ENCODE measurements at regions not wholly inside any gene's neighbourhood (a gene's known extent, or its start where the extent isn't known, plus 50 kb on each side); places are given as distances from the start of the nearest gene placed in this dataset.

DNA sequence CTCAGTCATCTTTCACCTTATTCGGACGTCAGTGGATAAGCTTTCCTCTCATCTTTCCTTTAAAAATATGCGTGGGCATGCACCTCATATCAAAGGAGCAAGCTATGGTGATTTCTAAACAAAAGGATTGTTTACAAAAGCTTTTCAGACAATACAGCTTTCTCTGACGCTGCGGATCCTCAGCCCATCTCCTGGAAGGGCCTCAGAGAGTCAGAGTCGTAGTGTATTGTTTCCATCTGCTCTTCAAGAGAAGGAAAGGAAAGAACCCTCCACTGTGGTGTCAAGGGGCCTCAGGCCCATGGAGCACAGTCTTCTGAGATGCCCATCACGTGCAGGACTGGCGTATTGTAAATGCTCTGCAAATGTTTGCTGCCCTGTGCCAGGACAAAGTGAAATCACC, 163.4 kb upstream of the MAP1B start:
- dilution Hi-C loops (cut with HindIII; ENCODE audit: low sequenced_read_pairs, unreplicated experiment) (no loop called here), in situ Hi-C loops (cut with MboI; ENCODE audit: low sequenced_read_pairs) (no loop called here), intact Hi-C loops (cut with micrococcal nuclease) (loop anchor here (10.0 kb wide), 2 partner anchors 61 to 361 kb away; no protein-coding TSS in a partner anchor)
- no peak overlapping the region for H3K56ac ChIP-seq (ENCODE audit: extremely low read depth, insufficient read depth, low read length)
- TF ChIP-seq, protein P1, sequence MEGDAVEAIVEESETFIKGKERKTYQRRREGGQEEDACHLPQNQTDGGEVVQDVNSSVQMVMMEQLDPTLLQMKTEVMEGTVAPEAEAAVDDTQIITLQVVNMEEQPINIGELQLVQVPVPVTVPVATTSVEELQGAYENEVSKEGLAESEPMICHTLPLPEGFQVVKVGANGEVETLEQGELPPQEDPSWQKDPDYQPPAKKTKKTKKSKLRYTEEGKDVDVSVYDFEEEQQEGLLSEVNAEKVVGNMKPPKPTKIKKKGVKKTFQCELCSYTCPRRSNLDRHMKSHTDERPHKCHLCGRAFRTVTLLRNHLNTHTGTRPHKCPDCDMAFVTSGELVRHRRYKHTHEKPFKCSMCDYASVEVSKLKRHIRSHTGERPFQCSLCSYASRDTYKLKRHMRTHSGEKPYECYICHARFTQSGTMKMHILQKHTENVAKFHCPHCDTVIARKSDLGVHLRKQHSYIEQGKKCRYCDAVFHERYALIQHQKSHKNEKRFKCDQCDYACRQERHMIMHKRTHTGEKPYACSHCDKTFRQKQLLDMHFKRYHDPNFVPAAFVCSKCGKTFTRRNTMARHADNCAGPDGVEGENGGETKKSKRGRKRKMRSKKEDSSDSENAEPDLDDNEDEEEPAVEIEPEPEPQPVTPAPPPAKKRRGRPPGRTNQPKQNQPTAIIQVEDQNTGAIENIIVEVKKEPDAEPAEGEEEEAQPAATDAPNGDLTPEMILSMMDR (conservative IDR thresholded peaks at IDR 0.05; ENCODE audit: low read depth, low read length): no peak
- no peak for TF ChIP-seq MAFK (IDR thresholded peaks at IDR 0.05; ENCODE audit: low read depth, low read length)
- TF ChIP-seq RAD21 (IDR thresholded peaks at IDR 0.05; ENCODE audit: low read length): no peak
- no peak for TF ChIP-seq SMC3 (IDR thresholded peaks at IDR 0.05; ENCODE audit: low read depth, low read length)
- TF ChIP-seq CEBPB (IDR thresholded peaks at IDR 0.05; ENCODE audit: low read depth, low read length): no peak
- no peak for TF ChIP-seq POLR2A (IDR thresholded peaks at IDR 0.05; ENCODE audit: low read depth, low read length)
- TF ChIP-seq, protein P2, sequence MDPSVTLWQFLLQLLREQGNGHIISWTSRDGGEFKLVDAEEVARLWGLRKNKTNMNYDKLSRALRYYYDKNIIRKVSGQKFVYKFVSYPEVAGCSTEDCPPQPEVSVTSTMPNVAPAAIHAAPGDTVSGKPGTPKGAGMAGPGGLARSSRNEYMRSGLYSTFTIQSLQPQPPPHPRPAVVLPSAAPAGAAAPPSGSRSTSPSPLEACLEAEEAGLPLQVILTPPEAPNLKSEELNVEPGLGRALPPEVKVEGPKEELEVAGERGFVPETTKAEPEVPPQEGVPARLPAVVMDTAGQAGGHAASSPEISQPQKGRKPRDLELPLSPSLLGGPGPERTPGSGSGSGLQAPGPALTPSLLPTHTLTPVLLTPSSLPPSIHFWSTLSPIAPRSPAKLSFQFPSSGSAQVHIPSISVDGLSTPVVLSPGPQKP (IDR thresholded peaks at IDR 0.05; ENCODE audit: borderline replicate concordance, low read depth, low read length): no peak
- no peak for TF ChIP-seq FOS (IDR thresholded peaks at IDR 0.05; ENCODE audit: low read depth, low read length)
- TF ChIP-seq RCOR1 (IDR thresholded peaks at IDR 0.05; ENCODE audit: insufficient replicate concordance, low read length): no peak
- TF ChIP-seq MXI1 (IDR thresholded peaks at IDR 0.05; ENCODE audit: borderline replicate concordance, low read depth, low read length): no peak
- H2AK9ac ChIP-seq (replicated peaks; ENCODE audit: low read depth, low read length, poor library complexity): no peak overlapping the region
- H2BK5ac ChIP-seq (ENCODE audit: low read depth, low read length, poor library complexity, severe bottlenecking): no peak overlapping the region
- no peaks in the 10 kb centered on the region for H4K20me1 ChIP-seq (ENCODE audit: insufficient read depth, low read length)
- DNase-seq: no peak
- no peak overlapping the region for H4K91ac ChIP-seq (ENCODE audit: insufficient read depth, low read depth, low read length)
- BruUV-seq (replicated peaks): no TSS peak
- ChIA-PET CTCF (no interaction called here), POLR2A (ENCODE audit: unreplicated experiment) (no interaction called here)
- no peak for ATAC-seq (ENCODE audit: low read depth)
- H4K8ac ChIP-seq (ENCODE audit: low read depth in 2 of 2, low read length in 2 of 2): no peak overlapping the region
- no peak overlapping the region for H3K4ac ChIP-seq (ENCODE audit: low read depth, low read length)
- H4K5ac ChIP-seq (ENCODE audit: low read depth, low read length): no peak overlapping the region
- no peaks in the 10 kb centered on the region for H3K79me1 ChIP-seq (ENCODE audit: low read depth in 1 of 2, low read length in 2 of 2)
- H3K9me1 ChIP-seq (ENCODE audit: insufficient read depth, low read length): no peaks in the 10 kb centered on the region
- no CpG with 5 or more reads among the region's 8 CpGs for WGBS, 2 experiments (ENCODE audit: extremely low coverage in 2 of 2, insufficient read length in 1 of 2)
- no peak overlapping the region for H3K18ac ChIP-seq (ENCODE audit: low read depth, low read length)
- no peak overlapping the region for H2BK15ac ChIP-seq (ENCODE audit: low read depth, low read length)
- no peak overlapping the region for H2BK20ac ChIP-seq (ENCODE audit: low read depth, low read length)
- no peak overlapping the region for H3K9ac ChIP-seq (ENCODE audit: low read depth, low read length)
- no peak overlapping the region for H2BK120ac ChIP-seq (ENCODE audit: low read depth, low read length)
- no peak overlapping the region for H3K4me3 ChIP-seq (ENCODE audit: insufficient read depth, low read depth, low read length)
- H3K27ac ChIP-seq (ENCODE audit: insufficient read depth, low read length): no peak overlapping the region
- H2AFZ ChIP-seq (replicated peaks; ENCODE audit: low read length, poor library complexity): no peak overlapping the region
- H3K4me1 ChIP-seq (ENCODE audit: control insufficient read depth, insufficient read depth, low read length): no peaks in the 10 kb centered on the region
- no peak overlapping the region for H2AK5ac ChIP-seq (ENCODE audit: low read depth, low read length)
- H3K4me2 ChIP-seq (ENCODE audit: low read depth, low read length): no peak overlapping the region
- H3K9me3 ChIP-seq (ENCODE audit: control insufficient read depth, insufficient read depth, low read length): peaks cover 8% of the 10 kb centered on the region; the same call in 1 of the 2 replicates
- H3K27me3 ChIP-seq (ENCODE audit: control insufficient read depth, insufficient read depth, low read length): peaks cover 26% of the 10 kb centered on the region
- no peak overlapping the region for H3K14ac ChIP-seq (replicated peaks; ENCODE audit: low read depth, low read length)
- H3K23ac ChIP-seq (ENCODE audit: low read depth, low read length): no peak overlapping the region
- no peaks in the 10 kb centered on the region for H3K36me3 ChIP-seq (ENCODE audit: control insufficient read depth, insufficient read depth, low read length)

Measured in IMR-90 (cell line).